ENCODE measurements at regions not wholly inside any gene's neighbourhood (a gene's known extent, or its start where the extent isn't known, plus 50 kb on each side); places are given as distances from the start of the nearest gene placed in this dataset.

- Mint-ChIP-seq H3K4me3 (no peak overlapping the region), H3K27ac (no peak overlapping the region), H3K4me1 (no peaks in the 10 kb centered on the region), H3K36me3 (no peaks in the 10 kb centered on the region), H3K27me3 (ENCODE audit: low read depth in 3 of 3) (no peaks in the 10 kb centered on the region), H3K9me3 (peaks cover 0 to 1% (median 0%) of the 10 kb centered on the region in 7 donors)
- no peaks in the 10 kb centered on the region for H4K20me1 ChIP-seq (ENCODE audit: insufficient read depth, low read length)
- TF ChIP-seq, protein P1, sequence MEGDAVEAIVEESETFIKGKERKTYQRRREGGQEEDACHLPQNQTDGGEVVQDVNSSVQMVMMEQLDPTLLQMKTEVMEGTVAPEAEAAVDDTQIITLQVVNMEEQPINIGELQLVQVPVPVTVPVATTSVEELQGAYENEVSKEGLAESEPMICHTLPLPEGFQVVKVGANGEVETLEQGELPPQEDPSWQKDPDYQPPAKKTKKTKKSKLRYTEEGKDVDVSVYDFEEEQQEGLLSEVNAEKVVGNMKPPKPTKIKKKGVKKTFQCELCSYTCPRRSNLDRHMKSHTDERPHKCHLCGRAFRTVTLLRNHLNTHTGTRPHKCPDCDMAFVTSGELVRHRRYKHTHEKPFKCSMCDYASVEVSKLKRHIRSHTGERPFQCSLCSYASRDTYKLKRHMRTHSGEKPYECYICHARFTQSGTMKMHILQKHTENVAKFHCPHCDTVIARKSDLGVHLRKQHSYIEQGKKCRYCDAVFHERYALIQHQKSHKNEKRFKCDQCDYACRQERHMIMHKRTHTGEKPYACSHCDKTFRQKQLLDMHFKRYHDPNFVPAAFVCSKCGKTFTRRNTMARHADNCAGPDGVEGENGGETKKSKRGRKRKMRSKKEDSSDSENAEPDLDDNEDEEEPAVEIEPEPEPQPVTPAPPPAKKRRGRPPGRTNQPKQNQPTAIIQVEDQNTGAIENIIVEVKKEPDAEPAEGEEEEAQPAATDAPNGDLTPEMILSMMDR (IDR thresholded peaks at IDR 0.05) = no peak
- no peak overlapping the region for H3K9ac ChIP-seq (ENCODE audit: insufficient read depth, low read length, poor library complexity, severe bottlenecking)
- intact Hi-C loops (cut with micrococcal nuclease) = no loop called here
- no peak overlapping the region for H3K4me3 ChIP-seq (replicated peaks in 1 of 3; ENCODE audit: low read depth in 2 of 3, low read length in 3 of 3)
- WGBS (ENCODE audit: insufficient coverage) = no CpG with 5 or more reads among the region's 4 CpGs
- H3K4me1 ChIP-seq (ENCODE audit: control insufficient read depth in 1 of 2, insufficient read depth in 2 of 2, low read length in 2 of 2) = no peaks in the 10 kb centered on the region
- H3K27me3 ChIP-seq (ENCODE audit: control insufficient read depth in 2 of 2, insufficient read depth in 2 of 2, low read length in 2 of 2) = no peaks in the 10 kb centered on the region
- H3K27ac ChIP-seq (ENCODE audit: low read depth in 1 of 2, low read length in 2 of 2) = no peak overlapping the region
- no peak overlapping the region for H2AFZ ChIP-seq (ENCODE audit: insufficient read depth, low read depth, low read length, poor library complexity, severe bottlenecking)
- H3K36me3 ChIP-seq (replicated peaks in 1 of 2; ENCODE audit: control insufficient read depth in 1 of 2, insufficient read depth in 2 of 2, low read length in 2 of 2) = no peaks in the 10 kb centered on the region
- DNase-seq = no peak
- H3K4me2 ChIP-seq (replicated peaks; ENCODE audit: extremely low read depth, low read length, poor library complexity, severe bottlenecking) = no peak overlapping the region
- no peaks in the 10 kb centered on the region for H3K79me2 ChIP-seq (ENCODE audit: insufficient read depth, low read length)
- peaks cover 0 to 4% of the 10 kb centered on the region in 2 donors for H3K9me3 ChIP-seq (replicated peaks in 1 of 2; ENCODE audit: control insufficient read depth in 1 of 2, insufficient read depth in 1 of 2, low read length in 2 of 2)
Measured at GRCh38 chr7:34332006-34332405, 326.0 kb upstream of the NPSR1 start.

DNA sequence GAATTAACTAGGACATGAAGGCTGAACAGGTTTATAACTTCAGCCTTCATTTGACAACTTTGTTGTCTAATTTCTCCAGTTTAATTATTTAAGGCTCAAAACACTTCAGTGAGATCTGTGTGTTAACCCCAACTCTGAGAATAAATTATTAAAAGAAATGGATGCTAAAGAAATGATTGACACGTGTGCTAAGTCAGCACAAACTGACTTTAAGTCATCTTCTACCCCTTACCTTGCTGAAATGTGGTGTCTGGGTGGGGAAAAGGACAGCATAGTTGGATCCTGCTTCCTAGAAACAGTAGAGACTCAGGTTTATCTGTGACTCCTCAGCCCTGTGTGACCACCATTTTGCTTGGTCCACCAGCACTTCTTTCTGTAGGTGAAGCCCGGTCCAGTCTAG is 324.8 kb upstream of the NPSR1 start:
- H3K36me3 ChIP-seq (replicated peaks in 1 of 2; ENCODE audit: control insufficient read depth in 1 of 2, insufficient read depth in 2 of 2, low read length in 2 of 2) = no peaks in the 10 kb centered on the region
- H3K4me3 Mint-ChIP-seq = no peak overlapping the region
- no peaks in the 10 kb centered on the region for H3K36me3 Mint-ChIP-seq
- no peaks in the 10 kb centered on the region for H3K27me3 ChIP-seq (ENCODE audit: control insufficient read depth in 2 of 2, insufficient read depth in 2 of 2, low read length in 2 of 2)
- intact Hi-C loops (cut with micrococcal nuclease) = no loop called here
- no peak overlapping the region for H3K9ac ChIP-seq (ENCODE audit: insufficient read depth, low read length, poor library complexity, severe bottlenecking)
- no peaks in the 10 kb centered on the region for H4K20me1 ChIP-seq (ENCODE audit: insufficient read depth, low read length)
- no peak overlapping the region for H3K27ac Mint-ChIP-seq
- H3K9me3 Mint-ChIP-seq = peaks cover 0 to 3% (median 0%) of the 10 kb centered on the region in 7 donors
- no peaks in the 10 kb centered on the region for H3K27me3 Mint-ChIP-seq (ENCODE audit: low read depth in 3 of 3)
- H3K9me3 ChIP-seq (replicated peaks in 1 of 2; ENCODE audit: control insufficient read depth in 1 of 2, insufficient read depth in 1 of 2, low read length in 2 of 2) = peaks cover 2 to 4% of the 10 kb centered on the region in 2 donors
- TF ChIP-seq, protein P1 (IDR thresholded peaks at IDR 0.05) = no peak
- H3K79me2 ChIP-seq (ENCODE audit: insufficient read depth, low read length) = no peaks in the 10 kb centered on the region
- DNase-seq = no peak
- H2AFZ ChIP-seq (ENCODE audit: insufficient read depth, low read depth, low read length, poor library complexity, severe bottlenecking) = no peak overlapping the region
- no peak overlapping the region for H3K4me3 ChIP-seq (replicated peaks in 1 of 3; ENCODE audit: low read depth in 2 of 3, low read length in 3 of 3)
- no peaks in the 10 kb centered on the region for H3K4me1 ChIP-seq (ENCODE audit: control insufficient read depth in 1 of 2, insufficient read depth in 2 of 2, low read length in 2 of 2)
- 100% methylated on average over 1 of the region's 2 CpGs for WGBS (ENCODE audit: insufficient coverage)
- no peaks in the 10 kb centered on the region for H3K4me1 Mint-ChIP-seq
- no peak overlapping the region for H3K27ac ChIP-seq (ENCODE audit: low read depth in 1 of 2, low read length in 2 of 2)
- no peak overlapping the region for H3K4me2 ChIP-seq (replicated peaks; ENCODE audit: extremely low read depth, low read length, poor library complexity, severe bottlenecking)
